ENCODE measurements at regions not wholly inside any gene's neighbourhood (a gene's known extent, or its start where the extent isn't known, plus 50 kb on each side); places are given as distances from the start of the nearest gene placed in this dataset.

DNA sequence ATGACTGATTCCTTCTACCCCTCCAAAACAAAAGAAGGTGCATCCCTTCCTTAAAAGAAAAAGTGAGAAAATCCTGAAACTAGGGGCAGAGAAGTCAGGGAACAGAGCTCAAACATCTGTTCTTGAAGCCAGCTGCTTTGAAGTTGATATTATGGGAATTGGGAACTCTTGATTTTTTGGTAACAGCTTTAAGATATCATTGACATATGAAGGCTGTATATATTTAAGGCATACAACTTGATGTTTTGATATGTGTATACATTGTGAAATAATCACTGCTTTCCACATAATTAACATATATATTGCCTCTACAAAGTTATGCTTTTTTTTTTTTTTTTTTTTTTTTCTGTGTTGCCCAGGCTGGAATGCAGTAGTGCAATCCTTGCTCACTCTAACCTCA lies 117.1 kb downstream of the AKAP11 start:
- TF ChIP-seq ZNF331 (CRISPR knock-in tag; IDR thresholded peaks at IDR 0.05; ENCODE audit: low read depth) (no peak), EZH2 (IDR thresholded peaks at IDR 0.05; ENCODE audit: low read depth, unreplicated experiment) (no peak), CREB1 (CRISPR knock-in tag; IDR thresholded peaks at IDR 0.05; ENCODE audit: low read depth) (no peak), JUNB (IDR thresholded peaks at IDR 0.05; ENCODE audit: unreplicated experiment) (no peak), POLR2AphosphoS5 (IDR thresholded peaks at IDR 0.05; ENCODE audit: low read depth) (no peak)
- TF ChIP-seq, protein P1, sequence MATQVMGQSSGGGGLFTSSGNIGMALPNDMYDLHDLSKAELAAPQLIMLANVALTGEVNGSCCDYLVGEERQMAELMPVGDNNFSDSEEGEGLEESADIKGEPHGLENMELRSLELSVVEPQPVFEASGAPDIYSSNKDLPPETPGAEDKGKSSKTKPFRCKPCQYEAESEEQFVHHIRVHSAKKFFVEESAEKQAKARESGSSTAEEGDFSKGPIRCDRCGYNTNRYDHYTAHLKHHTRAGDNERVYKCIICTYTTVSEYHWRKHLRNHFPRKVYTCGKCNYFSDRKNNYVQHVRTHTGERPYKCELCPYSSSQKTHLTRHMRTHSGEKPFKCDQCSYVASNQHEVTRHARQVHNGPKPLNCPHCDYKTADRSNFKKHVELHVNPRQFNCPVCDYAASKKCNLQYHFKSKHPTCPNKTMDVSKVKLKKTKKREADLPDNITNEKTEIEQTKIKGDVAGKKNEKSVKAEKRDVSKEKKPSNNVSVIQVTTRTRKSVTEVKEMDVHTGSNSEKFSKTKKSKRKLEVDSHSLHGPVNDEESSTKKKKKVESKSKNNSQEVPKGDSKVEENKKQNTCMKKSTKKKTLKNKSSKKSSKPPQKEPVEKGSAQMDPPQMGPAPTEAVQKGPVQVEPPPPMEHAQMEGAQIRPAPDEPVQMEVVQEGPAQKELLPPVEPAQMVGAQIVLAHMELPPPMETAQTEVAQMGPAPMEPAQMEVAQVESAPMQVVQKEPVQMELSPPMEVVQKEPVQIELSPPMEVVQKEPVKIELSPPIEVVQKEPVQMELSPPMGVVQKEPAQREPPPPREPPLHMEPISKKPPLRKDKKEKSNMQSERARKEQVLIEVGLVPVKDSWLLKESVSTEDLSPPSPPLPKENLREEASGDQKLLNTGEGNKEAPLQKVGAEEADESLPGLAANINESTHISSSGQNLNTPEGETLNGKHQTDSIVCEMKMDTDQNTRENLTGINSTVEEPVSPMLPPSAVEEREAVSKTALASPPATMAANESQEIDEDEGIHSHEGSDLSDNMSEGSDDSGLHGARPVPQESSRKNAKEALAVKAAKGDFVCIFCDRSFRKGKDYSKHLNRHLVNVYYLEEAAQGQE (IDR thresholded peaks at IDR 0.05; ENCODE audit: unreplicated experiment): no peak
- TF ChIP-seq, protein P2, sequence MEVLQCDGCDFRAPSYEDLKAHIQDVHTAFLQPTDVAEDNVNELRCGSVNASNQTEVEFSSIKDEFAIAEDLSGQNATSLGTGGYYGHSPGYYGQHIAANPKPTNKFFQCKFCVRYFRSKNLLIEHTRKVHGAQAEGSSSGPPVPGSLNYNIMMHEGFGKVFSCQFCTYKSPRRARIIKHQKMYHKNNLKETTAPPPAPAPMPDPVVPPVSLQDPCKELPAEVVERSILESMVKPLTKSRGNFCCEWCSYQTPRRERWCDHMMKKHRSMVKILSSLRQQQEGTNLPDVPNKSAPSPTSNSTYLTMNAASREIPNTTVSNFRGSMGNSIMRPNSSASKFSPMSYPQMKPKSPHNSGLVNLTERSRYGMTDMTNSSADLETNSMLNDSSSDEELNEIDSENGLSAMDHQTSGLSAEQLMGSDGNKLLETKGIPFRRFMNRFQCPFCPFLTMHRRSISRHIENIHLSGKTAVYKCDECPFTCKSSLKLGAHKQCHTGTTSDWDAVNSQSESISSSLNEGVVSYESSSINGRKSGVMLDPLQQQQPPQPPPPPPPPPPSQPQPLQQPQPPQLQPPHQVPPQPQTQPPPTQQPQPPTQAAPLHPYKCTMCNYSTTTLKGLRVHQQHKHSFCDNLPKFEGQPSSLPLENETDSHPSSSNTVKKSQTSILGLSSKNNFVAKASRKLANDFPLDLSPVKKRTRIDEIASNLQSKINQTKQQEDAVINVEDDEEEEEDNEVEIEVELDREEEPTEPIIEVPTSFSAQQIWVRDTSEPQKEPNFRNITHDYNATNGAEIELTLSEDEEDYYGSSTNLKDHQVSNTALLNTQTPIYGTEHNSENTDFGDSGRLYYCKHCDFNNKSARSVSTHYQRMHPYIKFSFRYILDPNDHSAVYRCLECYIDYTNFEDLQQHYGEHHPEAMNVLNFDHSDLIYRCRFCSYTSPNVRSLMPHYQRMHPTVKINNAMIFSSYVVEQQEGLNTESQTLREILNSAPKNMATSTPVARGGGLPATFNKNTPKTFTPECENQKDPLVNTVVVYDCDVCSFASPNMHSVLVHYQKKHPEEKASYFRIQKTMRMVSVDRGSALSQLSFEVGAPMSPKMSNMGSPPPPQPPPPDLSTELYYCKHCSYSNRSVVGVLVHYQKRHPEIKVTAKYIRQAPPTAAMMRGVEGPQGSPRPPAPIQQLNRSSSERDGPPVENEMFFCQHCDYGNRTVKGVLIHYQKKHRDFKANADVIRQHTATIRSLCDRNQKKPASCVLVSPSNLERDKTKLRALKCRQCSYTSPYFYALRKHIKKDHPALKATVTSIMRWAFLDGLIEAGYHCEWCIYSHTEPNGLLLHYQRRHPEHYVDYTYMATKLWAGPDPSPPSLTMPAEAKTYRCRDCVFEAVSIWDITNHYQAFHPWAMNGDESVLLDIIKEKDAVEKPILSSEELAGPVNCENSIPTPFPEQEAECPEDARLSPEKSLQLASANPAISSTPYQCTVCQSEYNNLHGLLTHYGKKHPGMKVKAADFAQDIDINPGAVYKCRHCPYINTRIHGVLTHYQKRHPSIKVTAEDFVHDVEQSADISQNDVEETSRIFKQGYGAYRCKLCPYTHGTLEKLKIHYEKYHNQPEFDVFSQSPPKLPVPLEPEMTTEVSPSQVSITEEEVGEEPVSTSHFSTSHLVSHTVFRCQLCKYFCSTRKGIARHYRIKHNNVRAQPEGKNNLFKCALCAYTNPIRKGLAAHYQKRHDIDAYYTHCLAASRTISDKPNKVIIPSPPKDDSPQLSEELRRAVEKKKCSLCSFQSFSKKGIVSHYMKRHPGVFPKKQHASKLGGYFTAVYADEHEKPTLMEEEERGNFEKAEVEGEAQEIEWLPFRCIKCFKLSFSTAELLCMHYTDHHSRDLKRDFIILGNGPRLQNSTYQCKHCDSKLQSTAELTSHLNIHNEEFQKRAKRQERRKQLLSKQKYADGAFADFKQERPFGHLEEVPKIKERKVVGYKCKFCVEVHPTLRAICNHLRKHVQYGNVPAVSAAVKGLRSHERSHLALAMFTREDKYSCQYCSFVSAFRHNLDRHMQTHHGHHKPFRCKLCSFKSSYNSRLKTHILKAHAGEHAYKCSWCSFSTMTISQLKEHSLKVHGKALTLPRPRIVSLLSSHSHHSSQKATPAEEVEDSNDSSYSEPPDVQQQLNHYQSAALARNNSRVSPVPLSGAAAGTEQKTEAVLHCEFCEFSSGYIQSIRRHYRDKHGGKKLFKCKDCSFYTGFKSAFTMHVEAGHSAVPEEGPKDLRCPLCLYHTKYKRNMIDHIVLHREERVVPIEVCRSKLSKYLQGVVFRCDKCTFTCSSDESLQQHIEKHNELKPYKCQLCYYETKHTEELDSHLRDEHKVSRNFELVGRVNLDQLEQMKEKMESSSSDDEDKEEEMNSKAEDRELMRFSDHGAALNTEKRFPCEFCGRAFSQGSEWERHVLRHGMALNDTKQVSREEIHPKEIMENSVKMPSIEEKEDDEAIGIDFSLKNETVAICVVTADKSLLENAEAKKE (CRISPR knock-in tag; IDR thresholded peaks at IDR 0.05): no peak
- TF ChIP-seq, protein P3, sequence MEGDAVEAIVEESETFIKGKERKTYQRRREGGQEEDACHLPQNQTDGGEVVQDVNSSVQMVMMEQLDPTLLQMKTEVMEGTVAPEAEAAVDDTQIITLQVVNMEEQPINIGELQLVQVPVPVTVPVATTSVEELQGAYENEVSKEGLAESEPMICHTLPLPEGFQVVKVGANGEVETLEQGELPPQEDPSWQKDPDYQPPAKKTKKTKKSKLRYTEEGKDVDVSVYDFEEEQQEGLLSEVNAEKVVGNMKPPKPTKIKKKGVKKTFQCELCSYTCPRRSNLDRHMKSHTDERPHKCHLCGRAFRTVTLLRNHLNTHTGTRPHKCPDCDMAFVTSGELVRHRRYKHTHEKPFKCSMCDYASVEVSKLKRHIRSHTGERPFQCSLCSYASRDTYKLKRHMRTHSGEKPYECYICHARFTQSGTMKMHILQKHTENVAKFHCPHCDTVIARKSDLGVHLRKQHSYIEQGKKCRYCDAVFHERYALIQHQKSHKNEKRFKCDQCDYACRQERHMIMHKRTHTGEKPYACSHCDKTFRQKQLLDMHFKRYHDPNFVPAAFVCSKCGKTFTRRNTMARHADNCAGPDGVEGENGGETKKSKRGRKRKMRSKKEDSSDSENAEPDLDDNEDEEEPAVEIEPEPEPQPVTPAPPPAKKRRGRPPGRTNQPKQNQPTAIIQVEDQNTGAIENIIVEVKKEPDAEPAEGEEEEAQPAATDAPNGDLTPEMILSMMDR (conservative IDR thresholded peaks at IDR 0.05; ENCODE audit: low read depth in 2 of 2): no peak
- no peak for ATAC-seq

More for the DNA sequence above, 117.1 kb downstream of the AKAP11 start:
- Histone ChIP-seq H3K4me2 (no peak overlapping the region), H3K27ac (ENCODE audit: low read depth) (no peak overlapping the region), H3K36me3 (ENCODE audit: insufficient read depth) (no peaks in the 10 kb centered on the region), H3K79me2 (replicated peaks; ENCODE audit: insufficient read depth) (no peaks in the 10 kb centered on the region), H3K9me2 (ENCODE audit: insufficient read depth) (peaks cover 10% of the 10 kb centered on the region; the same call in 1 of the 2 replicates), H4K20me1 (replicated peaks; ENCODE audit: insufficient read depth) (no peaks in the 10 kb centered on the region), H2AFZ (no peak overlapping the region), H3F3A (replicated peaks; ENCODE audit: low read depth) (no peaks in the 10 kb centered on the region), H3K4me1 (ENCODE audit: insufficient read depth) (no peaks in the 10 kb centered on the region), H3K27me3 (ENCODE audit: insufficient read depth) (no peaks in the 10 kb centered on the region), H3K4me3 (no peak overlapping the region)
- peaks cover 2% of the 10 kb centered on the region for H3K27me3 Mint-ChIP-seq (ENCODE audit: insufficient read depth, low read depth, poor library complexity)
- no peak overlapping the region for H3K27ac Mint-ChIP-seq
- H3K4me1 Mint-ChIP-seq: no peaks in the 10 kb centered on the region
- DNase-seq (ENCODE audit: low spot score): no peak
- H3K4me3 Mint-ChIP-seq: no peak overlapping the region
- H3K36me3 Mint-ChIP-seq (ENCODE audit: low read depth): no peaks in the 10 kb centered on the region
- peaks cover 2% of the 10 kb centered on the region; the same call in 2 of the 3 replicates for H3K9me3 Mint-ChIP-seq
